Rectal smooth muscle tissue (tissue), 1 donor: ENCODE measurements at regions not wholly inside any gene's neighbourhood (a gene's known extent, or its start where the extent isn't known, plus 50 kb on each side); places are given as distances from the start of the nearest gene placed in this dataset.

Experiments used
- H3K27ac ChIP-seq: one replicate; pipeline ENCODE4 v1.7.0; 2013; ENCODE audit warnings: low read depth, low read length, inconsistent platforms
- H3K27me3 ChIP-seq: one replicate; pipeline ENCODE4 v1.7.0; 2013; ENCODE audit warnings: low read length; ENCODE audit not compliant: control insufficient read depth, insufficient read depth
- H3K36me3 ChIP-seq: one replicate; pipeline ENCODE4 v1.7.0; 2013; ENCODE audit warnings: low read length; ENCODE audit not compliant: control insufficient read depth, insufficient read depth
- H3K4me1 ChIP-seq: one replicate; pipeline ENCODE4 v1.7.0; 2013; ENCODE audit warnings: low read length; ENCODE audit not compliant: control insufficient read depth, insufficient read depth
- H3K4me3 ChIP-seq: one replicate; pipeline ENCODE4 v1.7.0; 2013; ENCODE audit warnings: low read length
- H3K9ac ChIP-seq: one replicate; pipeline ENCODE4 v1.7.0; 2013; ENCODE audit warnings: low read length

GRCh38 chr10:20949967-20950366 is 52.9 kb upstream of the NEBL start:
- no peaks in the 10 kb centered on the region for H3K27me3 ChIP-seq
- no peak overlapping the region for H3K27ac ChIP-seq
- no peaks in the 10 kb centered on the region for H3K4me1 ChIP-seq
- no peak overlapping the region for H3K9ac ChIP-seq
- H3K4me3 ChIP-seq: no peak overlapping the region
- no peaks in the 10 kb centered on the region for H3K36me3 ChIP-seq

- Histone ChIP-seq H3K4me1 (no peaks in the 10 kb centered on the region), H3K36me3 (no peaks in the 10 kb centered on the region), H3K27ac (no peak overlapping the region), H3K27me3 (no peaks in the 10 kb centered on the region), H3K9ac (no peak overlapping the region), H3K4me3 (no peak overlapping the region)
These were observed 51.7 kb upstream of the NEBL start for GRCh38 chr10:20948686-20949327.
